ENCODE measurements at regions not wholly inside any gene's neighbourhood (a gene's known extent, or its start where the extent isn't known, plus 50 kb on each side); places are given as distances from the start of the nearest gene placed in this dataset.

- TF ChIP-seq POLR2A (IDR thresholded peaks at IDR 0.05; ENCODE audit: insufficient read depth in 1 of 2, low read depth in 2 of 2, low read length in 2 of 2) (no peak), ZNF274 (CRISPR knock-in tag; IDR thresholded peaks at IDR 0.05) (no peak)
These were observed 321.9 kb upstream of the ZNF507 start for GRCh38 chr19:32023564-32023832.

All from HepG2 (cell line).